NCI-H2227 (cell line): ENCODE measurements at regions not wholly inside any gene's neighbourhood (a gene's known extent, or its start where the extent isn't known, plus 50 kb on each side); places are given as distances from the start of the nearest gene placed in this dataset.

ENCODE experiments used
- DNase-seq: peaks from one replicate; lab custom pipeline; 2025; ENCODE audit not compliant: unreplicated experiment; lab: John Stamatoyannopoulos, UW

GRCh38 chr1:29651246-29651645 is 414.9 kb downstream of the PTPRU start:
- DNase-seq, result no peak

- no peak for DNase-seq
These were observed 414.2 kb downstream of the PTPRU start for GRCh38 chr1:29650476-29650875.

DNA sequence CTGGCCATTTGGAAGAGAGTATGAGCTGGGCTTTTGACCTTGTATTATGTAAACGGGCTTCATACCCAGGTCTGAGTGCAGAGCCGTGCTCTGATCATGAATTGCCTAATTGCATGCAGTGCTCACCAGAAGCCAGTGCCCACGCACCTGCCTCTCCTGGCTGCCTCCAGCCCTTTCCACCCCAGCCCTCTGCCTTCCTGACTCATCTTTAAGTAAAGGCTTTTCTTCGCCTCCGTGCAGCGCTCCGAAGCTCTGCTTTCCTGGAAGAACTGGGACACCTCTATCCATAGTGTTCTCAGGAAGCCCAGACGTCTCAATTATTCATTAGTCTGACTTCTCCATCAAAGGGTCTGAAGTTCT is 413.7 kb downstream of the PTPRU start:
- DNase-seq, result no peak

GRCh38 chr1:29649189-29650040 is 413.1 kb downstream of the PTPRU start:
- DNase-seq, result no peak

- DNase-seq, result no peak
These were observed 412.5 kb downstream of the PTPRU start for GRCh38 chr1:29648798-29649188.

- no peak for DNase-seq
These were observed 411.7 kb downstream of the PTPRU start for GRCh38 chr1:29648026-29648425.

DNA sequence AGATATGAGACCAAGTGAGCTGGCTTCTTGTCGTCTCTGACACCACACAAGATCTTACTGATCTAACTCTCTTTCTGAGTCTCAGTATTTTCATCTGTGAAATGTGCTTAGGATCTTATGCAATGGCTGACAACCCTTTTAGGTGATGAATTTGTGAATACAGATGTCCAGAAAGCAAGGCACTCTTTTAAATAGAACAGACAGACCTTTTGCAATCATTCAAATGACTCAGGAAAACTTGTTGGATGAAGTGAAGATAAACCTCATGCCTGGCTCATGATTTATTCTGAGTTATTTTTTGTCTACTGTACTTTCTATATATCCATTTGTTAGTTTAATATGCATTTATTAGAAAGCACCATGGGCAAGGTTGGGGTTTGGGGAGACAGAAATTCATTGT is 411.3 kb downstream of the PTPRU start:
- DNase-seq, result no peak

- DNase-seq, result no peak
These were observed 409.9 kb downstream of the PTPRU start for GRCh38 chr1:29646161-29646775.

GRCh38 chr1:29645586-29645985 is 409.3 kb downstream of the PTPRU start:
- no peak for DNase-seq

DNA sequence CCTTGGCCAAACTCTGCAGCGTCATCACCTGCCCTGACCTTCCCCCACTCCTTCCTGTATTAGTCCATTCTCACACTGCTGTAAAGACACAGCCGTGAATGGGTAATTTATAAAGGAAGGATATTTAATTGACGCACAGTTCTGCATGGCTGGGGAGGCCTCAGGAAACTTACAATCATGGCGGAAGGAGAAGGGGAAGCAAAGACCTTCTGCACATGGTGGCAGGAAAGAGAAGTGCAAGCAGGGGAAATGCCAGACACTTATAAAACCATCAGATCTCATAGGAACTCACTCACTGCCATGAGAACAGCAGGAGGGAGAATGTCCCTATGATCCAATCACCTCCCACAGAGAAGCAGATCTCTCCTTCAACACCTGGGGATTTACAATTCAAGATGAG is 408.5 kb downstream of the PTPRU start:
- DNase-seq, result no peak

GRCh38 chr1:29643838-29644440 is 407.6 kb downstream of the PTPRU start:
- no peak for DNase-seq

DNA sequence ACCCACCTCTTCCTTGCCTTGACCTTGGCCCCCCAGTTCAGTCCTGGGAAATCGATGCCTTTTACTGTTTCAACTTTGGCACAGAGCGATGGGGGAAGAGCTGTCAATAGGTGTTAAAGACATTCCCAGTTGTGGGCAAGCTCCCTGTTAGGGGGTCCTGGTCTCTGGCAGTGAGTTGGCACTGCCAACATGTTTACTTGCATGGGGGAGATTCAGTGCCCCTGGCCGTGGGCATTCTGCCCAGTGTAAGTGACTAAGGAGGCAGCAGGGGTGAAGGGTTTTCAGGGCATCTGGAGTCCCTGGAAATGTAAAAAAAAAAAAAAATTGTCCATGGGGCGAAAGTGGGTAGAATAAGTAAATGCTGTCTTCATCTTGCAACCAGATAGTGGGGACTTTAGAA is 407.0 kb downstream of the PTPRU start:
- no peak for DNase-seq

DNA sequence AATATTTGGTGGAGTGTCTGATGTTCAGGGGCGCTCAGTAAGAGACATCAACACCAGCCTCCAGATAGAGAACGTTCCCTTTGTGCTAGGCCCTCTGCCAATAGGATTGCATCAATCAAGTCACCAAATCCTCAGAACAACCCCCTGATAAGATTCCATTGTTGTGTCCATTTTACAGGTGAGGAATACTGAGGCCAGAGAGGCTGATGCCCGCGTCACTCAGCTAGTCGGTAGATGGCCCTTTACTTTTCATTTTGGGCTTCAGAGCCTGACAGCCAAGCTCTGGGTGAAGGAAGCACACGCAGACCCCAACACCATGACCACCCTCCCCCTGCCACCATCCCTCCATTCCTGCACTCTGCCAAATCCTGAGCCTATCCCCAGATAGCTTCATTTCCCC is 406.2 kb downstream of the PTPRU start:
- no peak for DNase-seq

GRCh38 chr1:29641921-29642320 is 405.6 kb downstream of the PTPRU start:
- no peak for DNase-seq

- no peak for DNase-seq
These were observed 404.1 kb downstream of the PTPRU start for GRCh38 chr1:29640428-29640785.

GRCh38 chr1:29639741-29640427 is 403.6 kb downstream of the PTPRU start:
- no peak for DNase-seq

DNA sequence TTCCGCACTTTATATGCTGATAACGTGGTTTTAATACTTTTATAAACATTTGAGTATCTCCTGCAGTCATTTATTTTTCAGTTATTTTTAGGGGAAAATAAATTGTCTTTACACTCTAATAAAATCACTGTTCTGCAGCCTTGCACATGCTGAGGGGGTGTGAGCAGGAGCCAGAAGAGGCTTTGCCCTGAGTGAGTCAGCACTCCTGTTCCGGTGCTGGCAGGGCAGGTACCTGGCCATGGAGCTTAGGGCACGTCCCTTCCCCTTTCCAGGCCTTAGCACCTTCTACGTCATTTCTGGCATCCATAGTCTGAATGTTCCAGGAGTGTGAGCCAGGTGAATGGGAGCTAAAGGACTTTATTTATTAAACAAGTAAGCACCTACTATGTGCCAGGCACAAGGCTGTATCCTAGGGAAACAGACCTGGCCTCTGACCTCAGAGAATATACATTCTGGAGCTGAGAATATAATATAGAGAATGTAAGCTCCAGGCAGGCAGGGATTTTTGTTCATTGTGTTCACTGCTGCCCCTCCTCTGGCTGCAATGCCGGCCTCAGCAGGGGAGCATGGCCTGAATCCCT is 402.9 kb downstream of the PTPRU start:
- no peak for DNase-seq

GRCh38 chr1:29638281-29638680 is 402.0 kb downstream of the PTPRU start:
- DNase-seq, result no peak

GRCh38 chr1:29636936-29637335 is 400.6 kb downstream of the PTPRU start:
- no peak for DNase-seq

GRCh38 chr1:29635501-29636263 is 399.4 kb downstream of the PTPRU start:
- DNase-seq, result no peak
